K562 (cell line): ENCODE measurements at regions not wholly inside any gene's neighbourhood (a gene's known extent, or its start where the extent isn't known, plus 50 kb on each side); places are given as distances from the start of the nearest gene placed in this dataset.

ENCODE experiments used
- BRCA1 ChIP-seq, 2 experiments: fragments of 450-650 bp in 1 of 2; sonication (generic) in 1 of 2; formaldehyde crosslinking in 1 of 2; IDR thresholded peaks; 2 replicates each; pipeline versions ENCODE4 v1.5.0 to v1.6.1; 2017 to 2020; ENCODE audit warnings: mild to moderate bottlenecking in 1 of 2, missing genetic modification reagents in 1 of 2
- EZH2 ChIP-seq: IDR thresholded peaks from 2 replicates; pipeline ENCODE4 v1.6.1; 2012; ENCODE audit warnings: low read depth, mild to moderate bottlenecking, inconsistent platforms, low read length, borderline replicate concordance
- FOXK1 ChIP-seq: sonication (generic); formaldehyde crosslinking; IDR thresholded peaks from 2 replicates; pipeline ENCODE4 v1.8.0; 2022; ENCODE audit warnings: missing genetic modification reagents, mild to moderate bottlenecking, borderline replicate concordance
- KLF10 ChIP-seq: fragments of 250-450 bp; sonication (Bioruptor Pico); IDR thresholded peaks from 2 replicates; pipeline ENCODE4 v1.6.1; 2021; ENCODE audit warnings: matching md5 sums
- POLR2AphosphoS5 ChIP-seq: IDR thresholded peaks from 2 replicates; pipeline ENCODE4 v1.6.1; 2011; ENCODE audit warnings: mild to moderate bottlenecking, low read depth, low read length, moderate library complexity; ENCODE audit not compliant: control insufficient read depth, insufficient read depth
- SETDB1 ChIP-seq: IDR thresholded peaks from one replicate; pipeline ENCODE4 v1.6.1; 2012; ENCODE audit warnings: low read length, control low read depth, inconsistent platforms
- SMAD3 ChIP-seq: fragments of 450-650 bp; formaldehyde crosslinking; conservative IDR thresholded peaks from 2 replicates; pipeline ENCODE4 v1.4.0; 2020; ENCODE audit warnings: mild to moderate bottlenecking
- SPI1 ChIP-seq: IDR thresholded peaks from 2 replicates; pipeline ENCODE4 v1.6.1; 2011; ENCODE audit warnings: low read depth, low read length, control low read depth, borderline replicate concordance
- SREBF2 ChIP-seq: sonication (generic); formaldehyde crosslinking; IDR thresholded peaks from 2 replicates; pipeline ENCODE4 v1.4.0; 2020; ENCODE audit warnings: mild to moderate bottlenecking, missing genetic modification reagents
- ZNF830 ChIP-seq: fragments of 250-450 bp; sonication (Bioruptor Pico); IDR thresholded peaks from 2 replicates; pipeline ENCODE4 v1.5.0; 2021; ENCODE audit warnings: mild to moderate bottlenecking

- TF ChIP-seq BRCA1 (IDR thresholded peaks at IDR 0.05) (no peak), BRCA1 (CRISPR knock-in tag; IDR thresholded peaks at IDR 0.05) (no peak), POLR2AphosphoS5 (no peak), ZNF830 (no peak), SMAD3 (CRISPR knock-in tag) (no peak), SREBF2 (CRISPR knock-in tag) (no peak), SETDB1 (no peak), EZH2 (no peak), KLF10 (CRISPR knock-in tag) (no peak), FOXK1 (CRISPR knock-in tag) (no peak), SPI1 (no peak)
These were observed 164.4 kb downstream of the ZNF365 start for GRCh38 chr10:62538606-62539005.
